ENCODE measurements at regions not wholly inside any gene's neighbourhood (a gene's known extent, or its start where the extent isn't known, plus 50 kb on each side); places are given as distances from the start of the nearest gene placed in this dataset.

GRCh38 chrX:113956936-113957335, 627.0 kb upstream of the HTR2C start:
- TF ChIP-seq CTCF (IDR thresholded peaks at IDR 0.05; ENCODE audit: insufficient read depth, low read length) (no peak), POLR2AphosphoS5 (IDR thresholded peaks at IDR 0.05; ENCODE audit: low read depth) (no peak), REST (IDR thresholded peaks at IDR 0.05; ENCODE audit: insufficient replicate concordance, low read depth) (no peak)
